HCT116 (cell line): ENCODE measurements at regions not wholly inside any gene's neighbourhood (a gene's known extent, or its start where the extent isn't known, plus 50 kb on each side); places are given as distances from the start of the nearest gene placed in this dataset.
"Not testable (repeated sequence)": the region's sequence is repeated elsewhere in the genome, so short reads cannot be mapped to it uniquely, and the experiment has no call there.

Experiments
- ATAC-seq: fragments of 200-7000 bp; cut with Tn5 transposase; 2 replicates; pipeline ENCODE4 v1.9.1; 2020; ENCODE audit warnings: mild to moderate bottlenecking, moderate library complexity
- BruUV-seq: library from RNA; stranded (reverse); fragments of 400-500 nt; replicated peaks from 2 replicates; lab custom pipeline; 2021; lab: Mats Ljungman, UMichigan
- CTCF ChIA-PET: fragments of 300-600 bp; sonication (Branson Sonifier 250); formaldehyde crosslinking; loops from one replicate; lab custom pipeline; 2021; ENCODE audit warnings: antibody characterized with exemption; lab: Charles Lee
- POLR2A ChIA-PET: fragments of 300-600, 350-600 bp; sonication (Branson Sonifier 250); formaldehyde crosslinking; loops from one replicate; lab custom pipeline; 2021; ENCODE audit warnings: antibody characterized with exemption; lab: Charles Lee
- RAD21 ChIA-PET, 2 experiments: fragments of 300-600 bp; sonication (Branson Sonifier 250); formaldehyde crosslinking; loops; one replicate each; lab custom pipeline; 2023; ENCODE audit warnings: low total read pairs in 2 of 2; ENCODE audit not compliant: uncharacterized antibody in 2 of 2, unreplicated experiment in 2 of 2, low non-redundant PET in 1 of 2; lab: Charles Lee
- DNase-seq: peaks from one replicate; pipeline ENCODE4 v3.0.0-alpha.2; 2010; ENCODE audit warnings: low read depth, low spot score
- H2AFZ ChIP-seq: fragments of 200-600 bp; shearing (Covaris generic), sonication (generic); 2 replicates; pipeline ENCODE4 v1.6.1; 2017; ENCODE audit warnings: low read depth, mixed run types, mixed read lengths, antibody characterized with exemption, low read length; ENCODE audit not compliant: poor library complexity, severe bottlenecking
- H3K27ac ChIP-seq: 2 replicates; pipeline ENCODE4 v1.5.1; 2012; ENCODE audit warnings: low read depth, low read length
- H3K27me3 ChIP-seq: fragments of 200-600 bp; sonication (generic); 2 replicates; pipeline ENCODE4 v1.6.1; 2016; ENCODE audit warnings: mixed run types, low read length, mixed read lengths; ENCODE audit not compliant: insufficient read depth
- H3K36me3 ChIP-seq, 2 experiments: fragments of 200-500 bp in 1 of 2; fragments of 200-600 bp in 1 of 2; sonication (Bioruptor generic) in 1 of 2; sonication (generic) in 1 of 2; 2 replicates each; pipeline versions ENCODE4 v1.5.1 to v1.6.1; 2014 to 2016; ENCODE audit warnings: low read length in 2 of 2, inconsistent platforms in 1 of 2, mixed read lengths in 1 of 2, mixed run types in 1 of 2; ENCODE audit not compliant: insufficient read depth in 2 of 2, control insufficient read depth in 1 of 2
- H3K4me1 ChIP-seq, 2 experiments: fragments of 200-600 bp in 1 of 2; sonication (generic) in 1 of 2; 2 replicates each; pipeline versions ENCODE4 v1.5.1 to v1.6.1; 2012 to 2017; ENCODE audit warnings: low read length in 2 of 2, inconsistent platforms in 1 of 2, mild to moderate bottlenecking in 1 of 2, mixed read lengths in 1 of 2, mixed run types in 1 of 2, moderate library complexity in 1 of 2; ENCODE audit not compliant: insufficient read depth in 2 of 2, control insufficient read depth in 1 of 2
- H3K4me2 ChIP-seq: fragments of 200-600 bp; sonication (generic); 2 replicates; pipeline ENCODE4 v1.6.1; 2017; ENCODE audit warnings: mixed run types, low read length, mixed read lengths
- H3K4me3 ChIP-seq, 2 experiments: fragments of 200-600 bp in 1 of 2; sonication (generic) in 1 of 2; replicated peaks in 1 of 2; 2 replicates each; pipeline ENCODE4 v1.5.1; 2011 to 2016; ENCODE audit warnings: low read length in 2 of 2, control low read depth in 1 of 2, low read depth in 1 of 2, mild to moderate bottlenecking in 1 of 2, mixed read lengths in 1 of 2, mixed run types in 1 of 2
- H3K79me2 ChIP-seq: fragments of 200-600 bp; sonication (generic); 2 replicates; pipeline ENCODE4 v1.6.1; 2017; ENCODE audit warnings: mild to moderate bottlenecking, mixed run types, low read length, moderate library complexity, mixed read lengths; ENCODE audit not compliant: insufficient read depth
- H3K9ac ChIP-seq: fragments of 200-600 bp; sonication (generic); 2 replicates; pipeline ENCODE4 v1.6.1; 2016; ENCODE audit warnings: low read length, mixed read lengths
- H3K9me2 ChIP-seq: fragments of 200-600 bp; sonication (generic), shearing (Covaris generic); 2 replicates; pipeline ENCODE4 v1.6.1; 2017; ENCODE audit warnings: mixed run types, mild to moderate bottlenecking, moderate library complexity; ENCODE audit not compliant: insufficient read depth
- H3K9me3 ChIP-seq, 2 experiments: fragments of 200-500 bp in 1 of 2; fragments of 200-600 bp in 1 of 2; sonication (Bioruptor generic) in 1 of 2; sonication (generic) in 1 of 2; 2 replicates each; pipeline ENCODE4 v1.6.1; 2014 to 2017; ENCODE audit warnings: low read length in 2 of 2, mixed read lengths in 2 of 2, inconsistent platforms in 1 of 2, low read depth in 1 of 2, mild to moderate bottlenecking in 1 of 2, mixed run types in 1 of 2, moderate library complexity in 1 of 2; ENCODE audit not compliant: control insufficient read depth in 1 of 2, insufficient read depth in 1 of 2
- H4K20me1 ChIP-seq: fragments of 200-600 bp; sonication (generic), shearing (Covaris generic); 2 replicates; pipeline ENCODE4 v1.6.1; 2017; ENCODE audit warnings: mixed run types, mild to moderate bottlenecking, moderate library complexity; ENCODE audit not compliant: insufficient read depth
- intact Hi-C: fragments of 100-400 bp; cut with micrococcal nuclease; formaldehyde crosslinking; loops from 2 replicates; pipeline ENCODE4 v1.10.0; 2022

DNA sequence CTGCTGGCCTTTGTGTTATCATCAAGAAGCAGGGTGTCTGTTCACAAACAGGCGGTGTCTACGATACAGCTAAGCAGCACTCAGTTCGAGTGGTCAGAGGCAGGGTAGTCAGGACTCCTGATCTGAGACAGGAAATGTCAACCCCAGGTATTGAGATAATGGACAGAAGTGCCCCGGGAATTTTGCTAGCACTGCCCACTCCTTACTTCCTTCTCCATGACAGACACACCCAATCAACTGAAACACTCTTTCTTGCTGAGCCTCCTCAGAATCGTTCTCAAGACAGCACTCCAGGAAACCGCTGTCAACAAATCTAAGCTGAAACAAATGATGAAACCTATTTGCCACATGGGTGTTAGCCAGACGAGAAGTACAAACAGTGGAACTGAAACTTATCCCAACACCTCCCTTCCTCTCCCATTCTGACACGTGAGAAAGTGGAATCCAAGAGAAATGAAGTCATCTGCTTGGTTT is 109.3 kb downstream of the GTF2IRD2B start:
- RAD21 ChIA-PET, H3K27me3 ChIP-seq, BruUV-seq: not testable (repeated sequence)

DNA sequence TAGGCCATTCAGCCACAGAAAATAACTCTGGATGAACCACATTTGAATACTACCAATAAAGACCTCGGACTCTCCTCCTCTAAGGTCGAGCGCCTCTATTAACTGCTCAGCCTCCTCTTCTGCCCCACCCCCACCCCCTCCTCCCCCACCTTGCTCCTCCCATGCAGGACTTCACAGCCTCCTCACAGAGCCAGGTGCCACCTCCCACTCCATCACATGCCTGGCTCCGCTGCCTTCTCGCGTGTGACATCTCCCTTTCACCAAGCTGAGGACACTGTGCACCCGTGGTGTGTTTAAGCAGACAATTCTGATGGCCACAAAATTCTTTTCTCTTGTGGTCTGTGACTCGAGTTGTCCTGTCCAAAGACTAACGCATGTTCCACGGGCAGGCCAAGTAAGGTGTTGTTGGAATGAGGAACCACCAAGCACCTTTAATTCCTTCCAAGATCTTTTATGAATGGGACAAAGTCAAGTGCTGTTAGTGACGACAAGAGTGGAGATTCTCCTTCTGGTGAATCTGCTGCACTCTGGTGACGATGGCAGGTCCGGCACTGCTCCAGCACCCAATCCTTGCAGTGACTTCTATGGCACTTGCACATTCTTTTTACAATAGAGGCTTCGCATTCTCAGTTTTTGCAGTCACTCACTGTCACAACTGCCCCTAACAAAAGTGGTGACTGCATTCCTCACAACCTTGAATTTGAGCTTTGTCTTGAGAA is 113.1 kb downstream of the GTF2IRD2B start:
- intact Hi-C loops, H2AFZ ChIP-seq, H3K4me3 ChIP-seq, POLR2A ChIA-PET, H3K9ac ChIP-seq, H3K4me1 ChIP-seq, BruUV-seq, RAD21 ChIA-PET, H3K27ac ChIP-seq, H3K36me3 ChIP-seq, H4K20me1 ChIP-seq, H3K4me2 ChIP-seq, H3K79me2 ChIP-seq, ATAC-seq, H3K9me3 ChIP-seq, DNase-seq, CTCF ChIA-PET, H3K9me2 ChIP-seq, H3K27me3 ChIP-seq: not testable (repeated sequence)

More for the DNA sequence above, 109.3 kb downstream of the GTF2IRD2B start:
- H3K36me3 ChIP-seq, H3K4me3 ChIP-seq, H3K9ac ChIP-seq, H3K9me3 ChIP-seq, DNase-seq, H3K9me2 ChIP-seq, H3K4me2 ChIP-seq, H3K79me2 ChIP-seq, H2AFZ ChIP-seq, H3K4me1 ChIP-seq, intact Hi-C loops, POLR2A ChIA-PET, H4K20me1 ChIP-seq, H3K27ac ChIP-seq, ATAC-seq, CTCF ChIA-PET: not testable (repeated sequence)

DNA sequence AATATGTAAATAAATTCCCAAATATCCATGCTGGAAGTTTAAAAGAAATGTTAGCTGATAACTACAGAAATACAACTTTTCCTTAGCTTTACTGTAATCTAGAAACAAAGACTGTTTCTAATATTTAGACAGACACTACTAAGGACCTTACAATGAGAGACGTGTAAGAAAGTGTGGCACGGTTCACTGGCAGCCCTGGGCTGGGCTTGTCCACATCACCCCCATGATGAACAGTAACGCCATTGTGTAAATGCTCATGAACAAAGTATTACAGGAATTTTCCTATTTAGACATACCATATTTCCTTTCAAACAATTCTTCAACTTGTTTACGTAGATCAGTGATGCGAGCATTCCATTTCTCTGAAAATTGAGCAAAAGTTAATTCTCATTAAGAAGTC is 123.1 kb downstream of the GTF2IRD2B start:
- H3K4me3 ChIP-seq, H3K9me3 ChIP-seq, H4K20me1 ChIP-seq, BruUV-seq, H3K4me1 ChIP-seq, DNase-seq, CTCF ChIA-PET, intact Hi-C loops, H3K79me2 ChIP-seq, H3K9ac ChIP-seq, H3K36me3 ChIP-seq, RAD21 ChIA-PET, H3K9me2 ChIP-seq, H3K27me3 ChIP-seq, H3K27ac ChIP-seq, POLR2A ChIA-PET, ATAC-seq, H2AFZ ChIP-seq, H3K4me2 ChIP-seq: not testable (repeated sequence)

DNA sequence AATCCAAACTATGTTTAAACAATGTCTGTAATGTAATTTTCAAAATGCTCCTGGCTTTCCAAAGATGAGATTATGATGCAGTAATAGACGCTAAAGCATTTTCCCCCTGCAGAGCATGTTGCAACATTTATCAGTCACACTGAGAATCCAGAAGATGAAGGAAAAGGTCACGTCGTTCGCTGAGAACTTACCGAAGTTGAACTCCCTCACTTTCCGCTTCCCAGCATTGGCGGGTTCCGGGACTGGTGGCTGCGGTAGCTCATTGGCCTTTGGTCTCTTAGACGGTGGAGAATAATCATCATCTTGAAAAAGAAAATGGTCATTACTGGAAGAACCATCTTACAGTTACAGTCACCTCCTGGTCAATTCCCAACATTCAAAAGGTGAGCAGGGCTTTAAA is 124.6 kb downstream of the GTF2IRD2B start:
- CTCF ChIA-PET, H3K9ac ChIP-seq, H3K27me3 ChIP-seq, H3K9me2 ChIP-seq, H4K20me1 ChIP-seq, intact Hi-C loops, BruUV-seq, ATAC-seq, H3K4me1 ChIP-seq, DNase-seq, H3K36me3 ChIP-seq, H3K27ac ChIP-seq, RAD21 ChIA-PET, H3K4me2 ChIP-seq, POLR2A ChIA-PET, H3K9me3 ChIP-seq, H3K4me3 ChIP-seq, H2AFZ ChIP-seq, H3K79me2 ChIP-seq: not testable (repeated sequence)
